ENCODE measurements at regions not wholly inside any gene's neighbourhood (a gene's known extent, or its start where the extent isn't known, plus 50 kb on each side); places are given as distances from the start of the nearest gene placed in this dataset.
A peak's percentile ranks its signal among the peaks of the same experiment; 100 is the strongest.

- no peak for TF ChIP-seq POLR2A (IDR thresholded peaks at IDR 0.05; ENCODE audit: low read length)
- no peak for TF ChIP-seq GATA1 (IDR thresholded peaks at IDR 0.05; ENCODE audit: low read depth, low read length)
- no peak for DNase-seq
Observed at GRCh38 chr1:37085393-37085792, 51.1 kb upstream of the GRIK3 start.

GRCh38 chr1:37089750-37090149 is 55.4 kb upstream of the GRIK3 start:
- TF ChIP-seq POLR2A (IDR thresholded peaks at IDR 0.05; ENCODE audit: low read length) (no peak), GATA1 (IDR thresholded peaks at IDR 0.05; ENCODE audit: low read depth, low read length) (no peak)

GRCh38 chr1:37090671-37091070 is 56.4 kb upstream of the GRIK3 start:
- no peak for DNase-seq
- no peak for TF ChIP-seq POLR2A (IDR thresholded peaks at IDR 0.05; ENCODE audit: low read length)
- TF ChIP-seq GATA1 (IDR thresholded peaks at IDR 0.05; ENCODE audit: low read depth, low read length): no peak

More at GRCh38 chr1:37089750-37090149, 55.4 kb upstream of the GRIK3 start:
- no peak for DNase-seq

- no peak for DNase-seq
- TF ChIP-seq POLR2A (IDR thresholded peaks at IDR 0.05; ENCODE audit: low read length) (no peak), GATA1 (IDR thresholded peaks at IDR 0.05; ENCODE audit: low read depth, low read length) (no peak)
Observed at GRCh38 chr1:37092937-37093336, 58.6 kb upstream of the GRIK3 start.

- no peak for DNase-seq
- TF ChIP-seq POLR2A (IDR thresholded peaks at IDR 0.05; ENCODE audit: low read length): no peak
- no peak for TF ChIP-seq GATA1 (IDR thresholded peaks at IDR 0.05; ENCODE audit: low read depth, low read length)
Observed at GRCh38 chr1:37094302-37094701, 60.0 kb upstream of the GRIK3 start.

- peak; percentile 13 to 27 for DNase-seq
- TF ChIP-seq GATA1 (IDR thresholded peaks at IDR 0.05; ENCODE audit: low read depth, low read length) (no peak), POLR2A (IDR thresholded peaks at IDR 0.05; ENCODE audit: low read length) (no peak)
Observed at GRCh38 chr1:37096523-37096922, 62.2 kb upstream of the GRIK3 start.

- no peak for DNase-seq
- TF ChIP-seq GATA1 (IDR thresholded peaks at IDR 0.05; ENCODE audit: low read depth, low read length): no peak
- no peak for TF ChIP-seq POLR2A (IDR thresholded peaks at IDR 0.05; ENCODE audit: low read length)
Observed at GRCh38 chr1:37097731-37098130, 63.4 kb upstream of the GRIK3 start.

GRCh38 chr1:37098237-37098636 is 63.9 kb upstream of the GRIK3 start:
- TF ChIP-seq POLR2A (IDR thresholded peaks at IDR 0.05; ENCODE audit: low read length) (no peak), GATA1 (IDR thresholded peaks at IDR 0.05; ENCODE audit: low read depth, low read length) (no peak)

GRCh38 chr1:37100310-37100709 is 66.0 kb upstream of the GRIK3 start:
- no peak for DNase-seq
- TF ChIP-seq POLR2A (IDR thresholded peaks at IDR 0.05; ENCODE audit: low read length) (no peak), GATA1 (IDR thresholded peaks at IDR 0.05; ENCODE audit: low read depth, low read length) (no peak)

More at GRCh38 chr1:37098237-37098636, 63.9 kb upstream of the GRIK3 start:
- no peak for DNase-seq

- no peak for DNase-seq
- TF ChIP-seq GATA1 (IDR thresholded peaks at IDR 0.05; ENCODE audit: low read depth, low read length) (no peak), POLR2A (IDR thresholded peaks at IDR 0.05; ENCODE audit: low read length) (no peak)
Observed at GRCh38 chr1:37102656-37103382, 68.5 kb upstream of the GRIK3 start.

GRCh38 chr1:37105911-37106310 is 71.6 kb upstream of the GRIK3 start:
- no peak for DNase-seq
- TF ChIP-seq POLR2A (IDR thresholded peaks at IDR 0.05; ENCODE audit: low read length) (no peak), GATA1 (IDR thresholded peaks at IDR 0.05; ENCODE audit: low read depth, low read length) (no peak)

GRCh38 chr1:37107153-37107907 is 73.0 kb upstream of the GRIK3 start:
- DNase-seq: no peak
- no peak for TF ChIP-seq GATA1 (IDR thresholded peaks at IDR 0.05; ENCODE audit: low read depth, low read length)
- no peak for TF ChIP-seq POLR2A (IDR thresholded peaks at IDR 0.05; ENCODE audit: low read length)

GRCh38 chr1:37108596-37109188 is 74.4 kb upstream of the GRIK3 start:
- no peak for TF ChIP-seq POLR2A (IDR thresholded peaks at IDR 0.05; ENCODE audit: low read length)
- no peak for TF ChIP-seq GATA1 (IDR thresholded peaks at IDR 0.05; ENCODE audit: low read depth, low read length)
- DNase-seq: no peak

GRCh38 chr1:37112430-37112829 is 78.1 kb upstream of the GRIK3 start:
- TF ChIP-seq GATA1 (IDR thresholded peaks at IDR 0.05; ENCODE audit: low read depth, low read length) (no peak), POLR2A (IDR thresholded peaks at IDR 0.05; ENCODE audit: low read length) (no peak)

More at GRCh38 chr1:37112430-37112829, 78.1 kb upstream of the GRIK3 start:
- DNase-seq: no peak

Measured in erythroblast (primary cell).